ENCODE measurements at regions not wholly inside any gene's neighbourhood (a gene's known extent, or its start where the extent isn't known, plus 50 kb on each side); places are given as distances from the start of the nearest gene placed in this dataset.

- TF ChIP-seq, protein P1, sequence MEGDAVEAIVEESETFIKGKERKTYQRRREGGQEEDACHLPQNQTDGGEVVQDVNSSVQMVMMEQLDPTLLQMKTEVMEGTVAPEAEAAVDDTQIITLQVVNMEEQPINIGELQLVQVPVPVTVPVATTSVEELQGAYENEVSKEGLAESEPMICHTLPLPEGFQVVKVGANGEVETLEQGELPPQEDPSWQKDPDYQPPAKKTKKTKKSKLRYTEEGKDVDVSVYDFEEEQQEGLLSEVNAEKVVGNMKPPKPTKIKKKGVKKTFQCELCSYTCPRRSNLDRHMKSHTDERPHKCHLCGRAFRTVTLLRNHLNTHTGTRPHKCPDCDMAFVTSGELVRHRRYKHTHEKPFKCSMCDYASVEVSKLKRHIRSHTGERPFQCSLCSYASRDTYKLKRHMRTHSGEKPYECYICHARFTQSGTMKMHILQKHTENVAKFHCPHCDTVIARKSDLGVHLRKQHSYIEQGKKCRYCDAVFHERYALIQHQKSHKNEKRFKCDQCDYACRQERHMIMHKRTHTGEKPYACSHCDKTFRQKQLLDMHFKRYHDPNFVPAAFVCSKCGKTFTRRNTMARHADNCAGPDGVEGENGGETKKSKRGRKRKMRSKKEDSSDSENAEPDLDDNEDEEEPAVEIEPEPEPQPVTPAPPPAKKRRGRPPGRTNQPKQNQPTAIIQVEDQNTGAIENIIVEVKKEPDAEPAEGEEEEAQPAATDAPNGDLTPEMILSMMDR (IDR thresholded peaks at IDR 0.05) = no peak
- TF ChIP-seq POLR2A (IDR thresholded peaks at IDR 0.05) = no peak
These were observed 271.5 kb upstream of the ZWINT start for GRCh38 chr10:56632537-56632936.
